WI38 (cell line): ENCODE measurements at regions not wholly inside any gene's neighbourhood (a gene's known extent, or its start where the extent isn't known, plus 50 kb on each side); places are given as distances from the start of the nearest gene placed in this dataset.
"Not testable (repeated sequence)": the region's sequence is repeated elsewhere in the genome, so short reads cannot be mapped to it uniquely, and the experiment has no call there.

ENCODE experiments used
- H3K4me3 ChIP-seq: 2 replicates; pipeline ENCODE4 v1.5.1; 2011; ENCODE audit warnings: low read depth, mild to moderate bottlenecking, control low read depth, low read length
- TF ChIP-seq, protein P1 (sequence below): IDR thresholded peaks from 2 replicates; pipeline ENCODE4 v1.5.1; 2012; ENCODE audit warnings: low read depth, mild to moderate bottlenecking, control low read depth, low read length

GRCh38 chr7:81158189-81158588 is 239.3 kb upstream of the SEMA3C start:
- TF ChIP-seq, protein P1, sequence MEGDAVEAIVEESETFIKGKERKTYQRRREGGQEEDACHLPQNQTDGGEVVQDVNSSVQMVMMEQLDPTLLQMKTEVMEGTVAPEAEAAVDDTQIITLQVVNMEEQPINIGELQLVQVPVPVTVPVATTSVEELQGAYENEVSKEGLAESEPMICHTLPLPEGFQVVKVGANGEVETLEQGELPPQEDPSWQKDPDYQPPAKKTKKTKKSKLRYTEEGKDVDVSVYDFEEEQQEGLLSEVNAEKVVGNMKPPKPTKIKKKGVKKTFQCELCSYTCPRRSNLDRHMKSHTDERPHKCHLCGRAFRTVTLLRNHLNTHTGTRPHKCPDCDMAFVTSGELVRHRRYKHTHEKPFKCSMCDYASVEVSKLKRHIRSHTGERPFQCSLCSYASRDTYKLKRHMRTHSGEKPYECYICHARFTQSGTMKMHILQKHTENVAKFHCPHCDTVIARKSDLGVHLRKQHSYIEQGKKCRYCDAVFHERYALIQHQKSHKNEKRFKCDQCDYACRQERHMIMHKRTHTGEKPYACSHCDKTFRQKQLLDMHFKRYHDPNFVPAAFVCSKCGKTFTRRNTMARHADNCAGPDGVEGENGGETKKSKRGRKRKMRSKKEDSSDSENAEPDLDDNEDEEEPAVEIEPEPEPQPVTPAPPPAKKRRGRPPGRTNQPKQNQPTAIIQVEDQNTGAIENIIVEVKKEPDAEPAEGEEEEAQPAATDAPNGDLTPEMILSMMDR = no peak
- H3K4me3 ChIP-seq = no peak overlapping the region

GRCh38 chr7:81155654-81156373 is 237.0 kb upstream of the SEMA3C start:
- TF ChIP-seq, protein P1 = no peak
- no peak overlapping the region for H3K4me3 ChIP-seq

DNA sequence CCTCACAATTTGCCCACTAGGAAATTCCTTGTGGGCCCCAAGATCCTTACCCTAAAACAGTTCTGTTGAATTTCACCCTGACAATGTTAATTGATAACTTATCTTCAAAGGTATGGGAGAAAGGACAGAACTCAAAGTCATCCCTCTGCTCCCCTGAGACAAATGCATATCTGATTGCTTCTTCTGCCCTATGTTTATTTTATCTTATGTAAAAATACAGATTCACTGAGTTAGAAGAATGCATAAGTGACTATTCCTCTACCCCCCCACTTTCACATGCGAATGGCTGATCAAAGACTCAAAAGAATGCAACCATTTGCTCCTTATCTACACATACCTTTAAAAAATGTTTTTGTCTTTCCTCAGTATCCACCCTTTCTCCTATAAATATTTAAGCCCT is 235.7 kb upstream of the SEMA3C start:
- TF ChIP-seq, protein P1 = no peak

GRCh38 chr7:81152925-81153324 is 234.1 kb upstream of the SEMA3C start:
- not testable (repeated sequence) for H3K4me3 ChIP-seq

More for the DNA sequence above, 235.7 kb upstream of the SEMA3C start:
- no peak overlapping the region for H3K4me3 ChIP-seq

- H3K4me3 ChIP-seq = no peak overlapping the region
- TF ChIP-seq, protein P1 = no peak
These were observed 232.1 kb upstream of the SEMA3C start for GRCh38 chr7:81150951-81151361.

- no peak overlapping the region for H3K4me3 ChIP-seq
- TF ChIP-seq, protein P1 = no peak
These were observed 225.0 kb upstream of the SEMA3C start for GRCh38 chr7:81143856-81144255.

GRCh38 chr7:81141257-81142205 is 222.7 kb upstream of the SEMA3C start:
- not testable (repeated sequence) for H3K4me3 ChIP-seq

DNA sequence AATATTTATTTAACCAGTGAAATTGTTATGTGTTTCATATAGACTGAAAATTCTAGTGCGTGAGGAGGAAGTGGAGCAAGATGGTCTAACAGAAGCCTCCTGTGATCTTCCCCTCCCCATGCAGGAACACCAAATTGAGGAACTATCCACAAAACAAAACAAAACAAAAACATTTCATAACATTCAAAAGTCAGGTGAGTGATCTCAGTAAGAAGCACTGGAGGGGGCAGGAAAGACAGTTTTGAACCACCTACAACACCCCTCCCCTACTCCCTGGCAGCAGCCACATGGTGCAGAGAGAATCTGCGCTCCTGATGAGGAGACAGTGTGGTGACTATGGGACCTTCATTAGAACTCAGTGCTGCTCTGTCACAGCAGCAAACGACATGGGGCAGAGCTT is 221.9 kb upstream of the SEMA3C start:
- TF ChIP-seq, protein P1 = no peak
- H3K4me3 ChIP-seq = no peak overlapping the region
